ENCODE measurements at regions not wholly inside any gene's neighbourhood (a gene's known extent, or its start where the extent isn't known, plus 50 kb on each side); places are given as distances from the start of the nearest gene placed in this dataset.
A peak's percentile ranks its signal among the peaks of the same experiment; 100 is the strongest.
"Not testable (repeated sequence)": the region's sequence is repeated elsewhere in the genome, so short reads cannot be mapped to it uniquely, and the experiment has no call there.

DNA sequence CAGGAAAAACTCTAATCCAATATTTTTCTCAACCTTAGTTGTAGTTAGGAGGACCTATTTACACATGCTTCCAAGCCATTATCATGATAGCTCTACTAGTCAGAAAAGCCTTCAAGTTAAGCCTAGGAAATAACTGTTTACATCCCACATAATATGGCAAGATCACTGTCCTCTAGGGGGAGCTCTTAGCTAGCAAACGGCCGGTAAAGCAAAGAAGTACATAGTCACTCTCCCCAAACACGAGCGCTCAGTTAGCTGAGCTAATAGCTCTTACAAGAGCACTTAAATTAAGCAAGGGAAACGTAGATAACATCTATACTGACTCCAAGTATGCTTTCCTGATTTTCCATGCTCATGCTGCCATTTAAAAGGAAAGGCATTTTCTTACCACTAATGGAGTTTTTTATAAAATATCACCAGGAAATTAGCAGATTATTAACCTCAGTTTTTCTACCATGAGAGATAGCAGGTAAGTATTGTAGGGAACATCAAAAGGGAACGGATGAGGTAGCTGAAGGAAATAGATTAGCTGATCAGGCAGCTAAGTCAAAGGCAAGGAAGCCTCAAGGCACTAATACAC lies 100.6 kb upstream of the PABPC3 start:
- peak; percentile 77 for DNase-seq

DNA sequence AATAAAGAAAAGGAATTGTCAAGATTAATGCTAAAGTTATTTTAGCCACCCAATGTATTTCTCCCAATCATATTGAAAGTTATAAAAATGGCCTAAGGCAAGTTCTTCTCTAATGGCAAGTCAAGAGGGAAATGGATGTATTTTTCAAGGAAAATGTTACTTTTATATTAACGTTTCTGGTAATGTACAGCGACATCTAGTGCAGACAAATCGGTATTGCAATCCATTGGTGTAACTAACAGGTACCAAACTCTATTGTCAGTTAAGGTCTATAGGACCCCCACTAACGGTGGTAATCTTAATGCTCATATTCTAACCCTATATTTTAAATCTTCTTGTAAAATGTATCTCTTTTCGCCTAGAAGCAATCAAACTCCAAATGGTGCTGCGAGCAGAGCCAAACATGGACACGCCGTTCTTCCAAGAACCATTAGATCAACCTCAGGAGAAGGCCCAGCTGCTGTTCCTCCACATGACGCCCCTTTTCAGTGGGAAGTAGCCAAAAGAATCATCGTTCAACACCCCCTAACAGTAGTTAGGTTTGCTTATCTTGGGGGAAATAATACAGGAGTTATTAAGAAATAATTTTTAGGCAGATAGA lies 98.5 kb upstream of the PABPC3 start:
- no peak for DNase-seq

GRCh38 chr13:24998433-24998832 lies 97.5 kb upstream of the PABPC3 start:
- DNase-seq = no peak

DNA sequence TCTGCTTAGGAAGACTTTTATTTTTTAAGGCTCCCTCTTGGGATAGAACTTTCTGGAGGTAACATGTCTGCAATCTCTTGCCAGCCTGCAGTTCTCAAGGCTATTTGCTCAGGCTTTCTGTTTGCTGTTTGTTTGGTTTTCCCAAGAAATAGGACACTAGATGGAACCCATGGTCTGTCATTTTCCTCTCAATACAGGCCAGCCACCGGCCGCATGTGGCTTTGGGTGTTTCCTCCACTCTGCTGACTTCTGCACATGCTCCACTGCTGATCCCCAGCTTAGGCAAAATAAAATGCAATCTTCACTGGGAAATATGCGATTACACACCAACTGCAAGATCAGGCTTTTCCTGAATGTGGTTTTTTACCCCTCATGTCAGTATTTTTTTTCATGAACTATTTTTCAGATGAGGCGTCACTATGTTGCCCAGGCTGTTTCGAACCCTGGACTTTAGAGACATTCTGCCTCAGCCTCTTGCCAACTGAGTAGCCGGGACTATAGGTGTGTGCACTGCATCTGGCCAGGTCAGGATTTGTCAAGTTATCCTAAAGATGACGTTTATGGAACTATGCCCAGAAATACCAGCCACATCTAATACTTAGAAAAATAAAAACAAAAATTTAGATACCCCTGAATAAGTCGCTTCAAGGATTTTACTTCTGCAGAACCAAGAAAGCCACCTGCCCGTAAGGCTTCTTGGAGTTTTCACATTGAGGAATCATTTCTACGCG lies 94.3 kb upstream of the PABPC3 start:
- no peak for DNase-seq

DNA sequence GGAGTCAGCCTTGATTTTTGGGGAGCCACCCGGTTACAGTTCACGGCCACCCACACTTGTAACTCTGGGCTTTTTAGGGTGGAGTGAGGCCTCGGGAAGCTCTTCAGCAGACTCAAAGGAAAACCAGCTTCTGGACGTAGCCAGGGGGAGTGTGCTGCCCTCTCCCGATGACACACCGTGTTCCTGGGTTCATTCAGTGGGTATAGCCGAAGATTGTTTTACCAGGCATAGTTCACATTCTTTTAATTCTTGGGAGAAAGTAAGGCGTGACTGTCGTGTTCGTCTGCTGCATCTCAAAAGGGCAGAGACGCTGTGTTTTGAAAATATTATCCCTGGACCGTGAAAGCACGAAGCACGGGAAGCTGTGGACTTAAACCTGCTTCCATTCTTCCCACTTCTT lies 93.6 kb upstream of the PABPC3 start:
- not testable (repeated sequence) for DNase-seq

- not testable (repeated sequence) for DNase-seq
Observed at GRCh38 chr13:25004489-25004888, 91.4 kb upstream of the PABPC3 start.

DNA sequence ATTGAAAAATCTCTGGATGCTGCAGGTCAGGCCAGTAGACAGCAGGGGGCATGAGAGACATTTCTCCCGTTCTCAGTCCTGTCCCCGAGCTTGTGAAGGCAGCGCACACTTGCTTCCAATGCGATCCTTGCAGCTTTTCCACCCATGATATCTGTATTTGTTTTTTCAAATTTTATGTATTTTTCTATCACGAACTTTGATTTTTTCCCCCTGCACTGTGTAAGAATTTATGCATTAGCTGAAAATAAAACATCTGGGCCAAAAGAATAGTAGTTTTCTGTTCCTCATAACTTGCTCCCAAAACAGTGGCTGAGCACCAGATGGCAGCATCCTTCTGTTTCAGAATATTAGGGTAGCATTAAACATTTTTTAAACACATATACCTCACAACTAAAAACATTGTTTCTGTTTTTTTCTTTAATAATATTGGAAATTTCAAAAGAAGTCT lies 90.9 kb upstream of the PABPC3 start:
- peak; percentile 31 for DNase-seq

- DNase-seq = not testable (repeated sequence)
Observed at GRCh38 chr13:25007389-25007788, 88.5 kb upstream of the PABPC3 start.

- not testable (repeated sequence) for DNase-seq
Observed at GRCh38 chr13:25014398-25014973, 81.5 kb upstream of the PABPC3 start.

DNA sequence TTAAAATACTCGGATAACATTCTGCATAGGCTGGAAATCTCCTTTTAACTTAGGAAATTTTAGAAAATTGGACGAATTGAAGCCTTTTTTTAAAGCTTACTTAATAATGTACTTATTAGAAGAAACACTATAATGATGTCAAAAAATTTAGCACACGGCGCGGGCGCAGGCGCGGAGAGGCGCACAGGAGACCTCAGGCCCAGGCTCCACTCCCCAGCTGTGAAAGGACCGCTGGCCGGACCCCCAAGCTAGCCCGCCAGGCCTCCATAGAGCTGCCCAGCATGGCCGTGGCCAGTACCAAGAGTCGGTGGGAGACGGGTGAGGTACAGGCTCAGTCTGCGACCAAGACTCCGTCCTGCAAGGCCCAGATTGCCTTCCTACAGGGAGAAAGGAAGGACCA lies 78.8 kb upstream of the PABPC3 start:
- not testable (repeated sequence) for DNase-seq

DNA sequence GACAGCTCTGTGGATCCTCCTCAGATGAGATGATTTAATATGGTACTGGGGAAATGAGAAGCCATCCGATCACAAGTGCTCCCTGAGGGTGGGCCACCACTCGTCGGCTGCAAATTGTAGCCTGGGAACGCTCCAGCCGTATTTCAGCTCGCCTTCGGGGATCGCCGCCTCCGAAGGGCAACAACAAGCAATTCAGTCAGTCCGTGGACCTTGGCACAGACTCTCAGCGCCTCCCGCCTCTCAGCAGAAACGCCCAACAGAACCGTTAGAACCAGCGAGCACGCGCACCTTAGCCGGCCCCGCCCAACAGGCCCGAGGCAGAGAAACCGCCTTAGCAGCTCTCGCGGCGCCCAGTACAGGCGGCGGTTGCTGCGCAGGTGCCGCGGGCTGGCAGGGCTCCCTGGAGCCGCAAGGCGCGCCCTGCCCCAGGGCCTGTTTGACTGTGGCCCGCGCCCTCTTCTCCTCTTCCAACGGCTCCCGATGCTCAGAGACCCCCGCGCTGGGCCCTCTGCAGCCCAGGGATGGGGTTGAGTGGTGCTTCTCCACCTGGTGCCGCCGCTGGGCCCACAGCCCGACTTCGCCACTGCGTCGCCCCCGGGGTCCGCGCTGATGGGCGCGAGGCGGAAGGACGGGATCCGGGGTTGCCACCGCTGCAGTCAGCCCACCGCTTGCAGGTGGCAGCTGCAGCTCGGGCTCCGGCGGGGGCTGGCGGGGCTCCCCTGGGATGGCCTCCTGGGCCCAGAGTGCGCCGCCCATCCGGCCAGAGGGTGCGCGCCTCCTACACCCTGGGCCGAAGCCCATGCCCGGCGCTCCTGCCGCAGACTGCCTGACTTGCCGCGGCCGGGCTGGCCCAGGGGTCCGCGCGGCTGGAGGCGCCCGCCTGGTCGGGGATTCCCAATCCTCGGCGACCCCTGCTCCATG lies 77.9 kb upstream of the PABPC3 start:
- DNase-seq = peak; percentile 25

- DNase-seq = no peak
Observed at GRCh38 chr13:25018729-25019115, 77.2 kb upstream of the PABPC3 start.

- not testable (repeated sequence) for DNase-seq
Observed at GRCh38 chr13:25019741-25020140, 76.2 kb upstream of the PABPC3 start.

GRCh38 chr13:25024175-25024574 lies 71.8 kb upstream of the PABPC3 start:
- DNase-seq = no peak

GRCh38 chr13:25032160-25032559 lies 63.8 kb upstream of the PABPC3 start:
- no peak for DNase-seq

DNA sequence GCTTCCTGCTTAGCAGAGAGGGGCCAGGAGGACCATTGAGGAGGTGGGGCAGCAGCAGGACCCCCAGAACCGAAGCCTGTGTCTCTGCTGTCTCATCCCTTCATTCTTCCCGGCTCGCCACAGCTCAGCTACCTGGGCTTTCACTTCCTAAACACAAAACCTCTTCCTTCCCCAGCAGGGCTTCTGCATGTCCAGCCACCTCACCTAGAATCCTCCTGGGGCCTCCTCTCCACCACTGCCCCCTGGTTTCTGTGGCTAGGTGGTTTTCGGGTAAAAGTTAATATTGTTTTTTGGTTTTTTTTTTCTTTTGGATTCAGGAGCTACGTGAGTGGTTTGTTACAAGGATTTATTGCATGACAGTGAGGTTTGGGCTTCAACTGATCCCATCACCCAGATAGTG lies 61.8 kb upstream of the PABPC3 start:
- DNase-seq = no peak

DNA sequence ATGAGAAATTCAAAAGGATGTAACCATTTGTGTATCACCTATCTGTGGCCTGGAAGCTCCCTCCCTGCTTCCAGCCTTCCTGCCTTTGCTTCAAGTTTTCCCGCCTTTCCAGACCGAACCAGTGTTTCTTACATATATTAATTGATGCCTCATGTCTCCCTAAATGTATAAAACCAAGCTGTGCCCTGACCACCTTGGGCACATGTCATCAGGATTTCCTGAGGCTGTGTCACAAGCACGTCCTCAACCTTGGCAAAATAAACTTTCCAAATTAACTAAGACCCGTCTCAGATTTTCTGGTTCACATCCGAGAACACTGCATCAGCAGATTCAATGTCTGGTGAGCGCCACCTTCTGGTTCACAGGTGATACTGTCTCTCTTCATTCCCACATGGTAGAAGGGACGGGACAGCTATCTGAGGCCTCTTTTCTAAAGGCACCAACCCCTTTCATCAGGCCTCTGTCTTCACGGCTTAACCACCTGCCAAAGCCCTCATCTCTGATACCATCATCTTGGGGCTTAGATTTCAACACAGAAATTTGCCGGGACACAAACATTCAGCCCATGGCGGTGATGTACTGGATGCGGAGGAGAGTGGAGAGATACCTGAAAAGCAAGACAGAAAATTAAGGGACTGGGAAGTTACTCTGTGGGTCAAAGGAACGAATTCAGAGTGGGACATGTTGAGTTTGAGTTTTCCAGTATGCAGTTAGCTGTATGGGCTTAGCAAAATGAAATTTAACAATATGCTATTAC lies 58.7 kb upstream of the PABPC3 start:
- peak; percentile 62 for DNase-seq

- no peak for DNase-seq
Observed at GRCh38 chr13:25042151-25042865, 53.6 kb upstream of the PABPC3 start.

DNA sequence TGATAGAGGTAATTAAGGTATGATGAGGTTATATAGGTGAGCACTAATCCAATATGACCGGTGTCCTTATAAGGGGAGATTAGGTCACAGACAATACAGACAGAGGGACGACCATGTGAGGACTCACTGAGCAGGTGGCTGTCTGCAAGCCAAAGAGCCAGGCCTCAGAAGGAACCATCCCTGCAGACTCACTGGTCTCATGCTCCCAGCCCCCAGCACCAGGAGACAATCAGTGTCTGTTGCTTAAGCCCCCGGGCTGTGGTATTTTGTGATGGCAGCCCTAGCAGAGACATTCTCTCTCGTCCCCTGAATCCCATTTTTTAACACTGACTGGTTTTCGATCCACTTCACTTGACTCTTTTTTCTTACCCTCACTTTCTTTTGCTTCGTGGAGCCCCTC lies 51.9 kb upstream of the PABPC3 start:
- no peak for DNase-seq

Measured in left kidney (tissue), 1 donor.